ENCODE measurements at regions not wholly inside any gene's neighbourhood (a gene's known extent, or its start where the extent isn't known, plus 50 kb on each side); places are given as distances from the start of the nearest gene placed in this dataset.

GRCh38 chr2:215573496-215573895, 137.6 kb upstream of the FN1 start (continued):
- TF ChIP-seq, protein P1, sequence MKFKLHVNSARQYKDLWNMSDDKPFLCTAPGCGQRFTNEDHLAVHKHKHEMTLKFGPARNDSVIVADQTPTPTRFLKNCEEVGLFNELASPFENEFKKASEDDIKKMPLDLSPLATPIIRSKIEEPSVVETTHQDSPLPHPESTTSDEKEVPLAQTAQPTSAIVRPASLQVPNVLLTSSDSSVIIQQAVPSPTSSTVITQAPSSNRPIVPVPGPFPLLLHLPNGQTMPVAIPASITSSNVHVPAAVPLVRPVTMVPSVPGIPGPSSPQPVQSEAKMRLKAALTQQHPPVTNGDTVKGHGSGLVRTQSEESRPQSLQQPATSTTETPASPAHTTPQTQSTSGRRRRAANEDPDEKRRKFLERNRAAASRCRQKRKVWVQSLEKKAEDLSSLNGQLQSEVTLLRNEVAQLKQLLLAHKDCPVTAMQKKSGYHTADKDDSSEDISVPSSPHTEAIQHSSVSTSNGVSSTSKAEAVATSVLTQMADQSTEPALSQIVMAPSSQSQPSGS (IDR thresholded peaks at IDR 0.05; ENCODE audit: low read length), result no peak
- TF ChIP-seq BRCA1 (IDR thresholded peaks at IDR 0.05; ENCODE audit: low read depth, low read length) (no peak), YY1 (IDR thresholded peaks at IDR 0.05; ENCODE audit: low read depth, low read length) (no peak), MAFK (IDR thresholded peaks at IDR 0.05; ENCODE audit: low read depth, low read length) (no peak), JUN (IDR thresholded peaks at IDR 0.05; ENCODE audit: low read depth, low read length) (no peak), POU5F1 (IDR thresholded peaks at IDR 0.05; ENCODE audit: low read depth, low read length) (no peak), RFX5 (IDR thresholded peaks at IDR 0.05; ENCODE audit: borderline replicate concordance, low read depth, low read length) (no peak)

All from H1 (cell line).